Upper lobe of left lung (tissue), 4 donors: ENCODE measurements at regions not wholly inside any gene's neighbourhood (a gene's known extent, or its start where the extent isn't known, plus 50 kb on each side); places are given as distances from the start of the nearest gene placed in this dataset.

Experiments used
- CTCF ChIP-seq, 6 experiments: fragments of 450-650 bp in 4 of 6; fragments of 200-600 bp in 2 of 6; sonication (generic) in 2 of 6; IDR thresholded peaks; one replicate each; pipeline ENCODE4 v1.5.1; 2016 to 2019; ENCODE audit warnings: antibody characterized with exemption in 6 of 6
- POLR2A ChIP-seq, 4 donors: fragments of 450-650 bp; IDR thresholded peaks; one replicate each; pipeline ENCODE4 v1.5.1; 2016 to 2017; ENCODE audit warnings: antibody characterized with exemption in 4 of 4, mild to moderate bottlenecking in 2 of 4

DNA sequence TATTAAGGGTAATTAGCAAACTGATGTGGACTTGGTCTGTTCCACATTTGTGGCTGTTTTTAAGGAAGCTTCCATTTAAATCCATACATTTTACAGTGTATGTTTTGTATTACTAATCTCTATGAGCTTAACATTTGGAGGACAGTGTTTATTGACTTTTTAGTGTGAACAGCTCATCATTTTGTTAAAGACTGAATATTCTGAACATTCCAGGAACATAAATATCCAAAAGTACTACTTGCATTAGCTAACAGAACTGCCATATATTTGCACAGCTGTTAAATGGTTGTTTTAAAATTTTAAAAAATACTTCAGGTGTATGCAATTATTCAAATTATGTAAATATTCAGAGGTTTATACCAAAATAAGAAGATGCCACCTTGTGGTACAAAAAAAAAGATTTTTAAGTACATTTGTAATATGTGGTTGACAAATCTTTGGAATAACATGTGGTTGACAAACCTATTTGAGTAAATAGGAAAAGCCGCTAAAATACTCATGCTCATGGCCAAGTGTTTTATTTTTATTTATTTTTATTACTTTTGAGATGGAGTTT lies 439.7 kb upstream of the FANCL start:
- no peak for TF ChIP-seq CTCF (IDR thresholded peaks at IDR 0.05)
- no peak for TF ChIP-seq POLR2A (IDR thresholded peaks at IDR 0.05)
